Cardiac fibroblast (primary cell): ENCODE measurements at regions not wholly inside any gene's neighbourhood (a gene's known extent, or its start where the extent isn't known, plus 50 kb on each side); places are given as distances from the start of the nearest gene placed in this dataset.
A peak's percentile ranks its signal among the peaks of the same experiment; 100 is the strongest.

Experiments
- DNase-seq, 2 donors: peaks; one replicate each; pipeline versions ENCODE4 v3.0.0 to v3.0.0-alpha.2; 2010; ENCODE audit warnings: low read depth in 2 of 2
- H3K4me3 ChIP-seq, 2 donors: replicated peaks in 1 of 2; 1 replicate in 1 of 2; 2 replicates in 1 of 2; pipeline ENCODE4 v1.5.1; 2011; ENCODE audit warnings: low read depth in 2 of 2, low read length in 2 of 2, mild to moderate bottlenecking in 2 of 2, moderate library complexity in 1 of 2
- TF ChIP-seq, protein P1 (sequence below): IDR thresholded peaks from one replicate; pipeline ENCODE4 v1.5.1; 2011; ENCODE audit warnings: low read depth, mild to moderate bottlenecking, low read length, inconsistent platforms

DNA sequence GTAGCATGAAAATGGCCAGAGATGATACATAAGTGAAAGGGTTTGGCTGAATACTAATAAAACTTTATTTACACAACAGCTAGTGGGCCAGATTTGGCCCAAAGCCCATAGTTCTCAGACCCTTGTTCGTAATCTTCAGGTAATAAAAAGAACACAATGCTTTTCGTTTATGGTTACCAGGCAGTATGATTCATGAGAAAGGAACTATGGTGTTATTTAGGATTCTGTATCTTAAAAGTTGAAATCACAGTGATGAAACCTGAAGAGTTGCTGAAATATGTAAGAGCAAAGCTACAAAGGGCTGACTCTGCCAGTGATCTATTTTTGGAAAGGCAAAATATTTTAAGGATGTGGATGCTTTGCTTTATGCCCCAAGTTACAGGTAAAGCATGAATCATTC lies 192.7 kb downstream of the SMC2 start:
- TF ChIP-seq, protein P1, sequence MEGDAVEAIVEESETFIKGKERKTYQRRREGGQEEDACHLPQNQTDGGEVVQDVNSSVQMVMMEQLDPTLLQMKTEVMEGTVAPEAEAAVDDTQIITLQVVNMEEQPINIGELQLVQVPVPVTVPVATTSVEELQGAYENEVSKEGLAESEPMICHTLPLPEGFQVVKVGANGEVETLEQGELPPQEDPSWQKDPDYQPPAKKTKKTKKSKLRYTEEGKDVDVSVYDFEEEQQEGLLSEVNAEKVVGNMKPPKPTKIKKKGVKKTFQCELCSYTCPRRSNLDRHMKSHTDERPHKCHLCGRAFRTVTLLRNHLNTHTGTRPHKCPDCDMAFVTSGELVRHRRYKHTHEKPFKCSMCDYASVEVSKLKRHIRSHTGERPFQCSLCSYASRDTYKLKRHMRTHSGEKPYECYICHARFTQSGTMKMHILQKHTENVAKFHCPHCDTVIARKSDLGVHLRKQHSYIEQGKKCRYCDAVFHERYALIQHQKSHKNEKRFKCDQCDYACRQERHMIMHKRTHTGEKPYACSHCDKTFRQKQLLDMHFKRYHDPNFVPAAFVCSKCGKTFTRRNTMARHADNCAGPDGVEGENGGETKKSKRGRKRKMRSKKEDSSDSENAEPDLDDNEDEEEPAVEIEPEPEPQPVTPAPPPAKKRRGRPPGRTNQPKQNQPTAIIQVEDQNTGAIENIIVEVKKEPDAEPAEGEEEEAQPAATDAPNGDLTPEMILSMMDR: no peak
- DNase-seq: peak; percentile 6 to 65
- no peak overlapping the region for H3K4me3 ChIP-seq

GRCh38 chr9:104287253-104287878 lies 193.3 kb downstream of the SMC2 start:
- TF ChIP-seq, protein P1: no peak
- H3K4me3 ChIP-seq: no peak overlapping the region
- DNase-seq: peak in 1 of 2 donors; percentile 25

- no peak overlapping the region for H3K4me3 ChIP-seq
- TF ChIP-seq, protein P1: no peak
- no peak for DNase-seq
Measured at GRCh38 chr9:104293877-104294276, 199.8 kb downstream of the SMC2 start.

DNA sequence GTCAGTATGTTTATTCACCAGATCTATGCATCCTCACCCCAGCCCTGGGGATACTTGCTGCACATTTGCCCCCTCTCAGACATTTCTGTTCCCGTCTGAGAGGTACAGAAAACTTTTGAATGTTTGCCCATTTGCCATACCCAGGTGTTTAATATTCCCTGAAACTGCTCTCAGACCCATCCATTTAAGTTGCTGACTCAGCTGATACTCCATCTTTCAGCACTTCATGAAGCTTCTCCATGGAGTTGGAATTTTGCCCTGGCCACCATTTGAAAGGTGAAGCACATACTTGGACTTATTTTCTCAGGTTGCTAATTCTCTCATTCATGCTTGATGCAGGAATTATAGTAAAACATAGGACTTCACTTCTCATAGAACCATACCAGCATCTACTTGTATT lies 203.9 kb upstream of the OR13F1 start:
- no peak for DNase-seq
- TF ChIP-seq, protein P1: no peak
- no peak overlapping the region for H3K4me3 ChIP-seq

DNA sequence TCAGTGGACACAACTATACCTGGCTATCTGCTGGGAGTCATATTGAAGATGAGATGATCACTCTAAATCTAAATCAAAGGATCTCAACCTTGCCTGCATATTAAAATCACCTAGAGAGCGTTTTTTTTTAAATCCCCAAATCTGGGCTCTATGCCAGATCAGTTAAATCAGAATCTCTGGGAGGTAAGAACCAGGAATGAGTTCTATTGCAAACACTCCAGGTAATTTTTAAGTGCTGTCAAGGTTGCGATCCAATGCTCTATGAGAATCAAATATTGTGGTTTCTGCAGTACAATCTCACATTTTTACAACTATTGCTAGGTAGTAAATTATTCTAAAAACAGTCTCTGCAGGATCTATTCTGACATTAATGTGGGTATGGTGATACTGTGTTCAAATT lies 202.3 kb upstream of the OR13F1 start:
- H3K4me3 ChIP-seq: no peak overlapping the region
- DNase-seq: no peak
- TF ChIP-seq, protein P1: no peak

DNA sequence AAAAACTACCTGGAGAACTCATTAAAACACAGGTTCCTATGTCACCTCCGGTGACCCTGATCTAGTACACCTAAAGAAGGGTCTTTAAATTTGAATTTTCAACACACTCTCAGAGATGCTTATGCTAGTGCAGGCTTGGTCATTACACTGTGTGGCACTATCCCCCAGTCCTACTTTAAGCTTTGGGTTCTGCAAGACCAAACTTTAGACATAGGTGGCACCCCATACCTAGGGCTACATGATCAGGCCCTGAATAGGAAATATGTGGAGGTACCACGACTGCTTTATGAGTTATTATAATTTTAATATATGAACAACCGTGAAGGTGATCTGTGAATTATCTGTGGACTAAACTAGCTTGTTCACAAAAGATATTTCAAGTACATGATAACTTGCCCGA lies 201.3 kb upstream of the OR13F1 start:
- no peak for DNase-seq
- TF ChIP-seq, protein P1: no peak
- no peak overlapping the region for H3K4me3 ChIP-seq

- no peak for DNase-seq
- no peak overlapping the region for H3K4me3 ChIP-seq
- TF ChIP-seq, protein P1: no peak
Measured at GRCh38 chr9:104304925-104305324, 199.1 kb upstream of the OR13F1 start.
